Fibroblast of villous mesenchyme (primary cell): ENCODE measurements at regions not wholly inside any gene's neighbourhood (a gene's known extent, or its start where the extent isn't known, plus 50 kb on each side); places are given as distances from the start of the nearest gene placed in this dataset.

Experiments used
- DNase-seq: peaks from one replicate; pipeline ENCODE4 v3.0.0-alpha.2; 2010; ENCODE audit warnings: low read depth
- H3K4me3 ChIP-seq: 2 replicates; pipeline ENCODE4 v1.5.1; 2011; ENCODE audit warnings: low read depth, mild to moderate bottlenecking, low read length
- TF ChIP-seq, protein P1 (sequence below): IDR thresholded peaks from 2 replicates; pipeline ENCODE4 v1.5.1; 2012; ENCODE audit warnings: low read depth, mild to moderate bottlenecking, low read length; ENCODE audit not compliant: insufficient read depth

DNA sequence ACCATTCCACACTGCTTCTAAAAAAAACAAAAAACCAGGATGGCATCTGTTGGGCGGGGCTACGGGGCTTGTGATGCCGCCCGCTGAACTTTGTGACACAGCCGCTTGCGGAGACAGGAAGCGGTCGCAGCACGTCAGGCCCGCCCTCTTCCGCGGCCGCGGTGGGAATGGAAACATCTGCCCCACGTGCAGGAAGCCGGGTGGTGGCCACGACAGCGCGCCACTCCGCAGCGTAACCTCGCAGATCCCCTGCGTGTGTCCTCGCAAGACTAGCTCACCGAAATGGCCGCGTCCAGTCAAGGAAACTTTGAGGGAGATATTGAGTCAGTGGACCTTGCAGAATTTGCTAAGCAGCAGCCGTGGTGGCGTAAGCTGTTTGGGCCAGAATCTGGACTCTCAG is 168.5 kb downstream of the SUCLG1 start:
- TF ChIP-seq, protein P1, sequence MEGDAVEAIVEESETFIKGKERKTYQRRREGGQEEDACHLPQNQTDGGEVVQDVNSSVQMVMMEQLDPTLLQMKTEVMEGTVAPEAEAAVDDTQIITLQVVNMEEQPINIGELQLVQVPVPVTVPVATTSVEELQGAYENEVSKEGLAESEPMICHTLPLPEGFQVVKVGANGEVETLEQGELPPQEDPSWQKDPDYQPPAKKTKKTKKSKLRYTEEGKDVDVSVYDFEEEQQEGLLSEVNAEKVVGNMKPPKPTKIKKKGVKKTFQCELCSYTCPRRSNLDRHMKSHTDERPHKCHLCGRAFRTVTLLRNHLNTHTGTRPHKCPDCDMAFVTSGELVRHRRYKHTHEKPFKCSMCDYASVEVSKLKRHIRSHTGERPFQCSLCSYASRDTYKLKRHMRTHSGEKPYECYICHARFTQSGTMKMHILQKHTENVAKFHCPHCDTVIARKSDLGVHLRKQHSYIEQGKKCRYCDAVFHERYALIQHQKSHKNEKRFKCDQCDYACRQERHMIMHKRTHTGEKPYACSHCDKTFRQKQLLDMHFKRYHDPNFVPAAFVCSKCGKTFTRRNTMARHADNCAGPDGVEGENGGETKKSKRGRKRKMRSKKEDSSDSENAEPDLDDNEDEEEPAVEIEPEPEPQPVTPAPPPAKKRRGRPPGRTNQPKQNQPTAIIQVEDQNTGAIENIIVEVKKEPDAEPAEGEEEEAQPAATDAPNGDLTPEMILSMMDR, result no peak
- H3K4me3 ChIP-seq, result no peak overlapping the region
- DNase-seq, result no peak

DNA sequence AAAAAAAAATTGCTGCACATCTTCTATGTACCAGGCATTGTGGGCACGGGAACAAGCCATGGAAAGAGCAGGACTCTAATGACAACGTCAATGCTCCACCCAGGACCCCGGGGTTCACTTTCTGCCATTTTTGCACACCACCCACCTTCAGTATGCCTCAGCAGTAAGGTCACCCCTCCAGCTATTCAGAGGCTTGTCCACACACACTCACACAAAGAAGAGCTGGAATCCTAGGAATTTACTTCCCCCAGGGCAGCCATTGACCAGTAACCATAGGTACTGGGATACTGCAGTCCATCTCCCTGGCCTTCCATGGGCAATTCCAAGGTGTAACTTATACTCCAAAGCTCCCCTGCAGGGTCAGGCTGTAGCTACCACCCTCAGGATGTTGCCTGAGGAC is 170.8 kb downstream of the SUCLG1 start:
- TF ChIP-seq, protein P1, result no peak
- H3K4me3 ChIP-seq, result no peak overlapping the region
- DNase-seq, result no peak

DNA sequence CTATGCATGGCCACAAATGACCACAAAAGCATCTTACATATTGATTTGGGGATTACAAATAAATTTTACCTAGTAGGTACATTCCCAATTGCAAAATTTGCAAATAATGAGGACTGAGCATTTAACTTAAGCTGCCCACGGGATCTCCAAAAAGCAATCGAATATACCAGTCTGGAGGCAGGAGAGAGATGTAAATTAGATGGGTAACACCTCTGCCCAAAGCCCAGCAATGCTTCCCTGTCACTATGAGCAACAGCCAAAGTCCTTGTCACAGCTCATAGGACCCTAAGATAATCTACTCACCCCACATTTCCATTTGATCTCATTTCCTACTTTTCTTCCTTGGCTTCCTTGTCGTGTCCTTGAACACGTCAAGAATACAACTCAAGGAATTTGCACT is 172.2 kb downstream of the SUCLG1 start:
- DNase-seq, result no peak
- TF ChIP-seq, protein P1, result no peak
- no peak overlapping the region for H3K4me3 ChIP-seq

DNA sequence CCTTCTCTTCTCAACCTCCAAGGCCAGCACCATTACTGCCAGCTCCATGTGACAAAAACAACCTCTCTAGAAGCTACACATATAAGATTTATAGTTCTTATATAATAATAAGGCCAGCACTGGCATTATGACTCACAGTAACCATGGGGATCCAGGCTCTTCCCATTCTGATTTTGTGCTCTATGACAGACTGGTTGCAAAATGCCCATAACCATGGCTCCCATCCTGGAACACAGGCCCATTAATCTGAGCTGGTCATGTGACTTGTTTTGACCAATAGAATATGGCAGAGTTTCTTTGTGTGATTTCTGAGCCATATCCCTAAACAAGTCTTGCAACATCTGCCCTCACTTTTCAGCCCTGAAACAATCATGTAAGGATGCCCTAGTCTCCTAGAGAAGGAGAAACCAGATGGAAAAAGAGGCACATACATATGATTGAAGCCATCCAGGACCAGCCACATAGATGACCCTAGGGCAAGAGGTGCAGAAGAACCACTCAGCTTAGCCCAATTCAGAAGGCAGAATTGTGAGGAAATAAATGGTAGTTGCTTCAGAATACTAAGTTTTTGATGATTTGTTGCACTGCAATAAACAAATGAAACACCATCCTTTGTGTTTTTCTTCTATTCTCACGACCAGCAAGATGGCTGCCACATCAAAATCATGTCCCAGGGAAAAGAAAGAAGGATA is 173.9 kb downstream of the SUCLG1 start:
- no peak for DNase-seq
- TF ChIP-seq, protein P1, result no peak

DNA sequence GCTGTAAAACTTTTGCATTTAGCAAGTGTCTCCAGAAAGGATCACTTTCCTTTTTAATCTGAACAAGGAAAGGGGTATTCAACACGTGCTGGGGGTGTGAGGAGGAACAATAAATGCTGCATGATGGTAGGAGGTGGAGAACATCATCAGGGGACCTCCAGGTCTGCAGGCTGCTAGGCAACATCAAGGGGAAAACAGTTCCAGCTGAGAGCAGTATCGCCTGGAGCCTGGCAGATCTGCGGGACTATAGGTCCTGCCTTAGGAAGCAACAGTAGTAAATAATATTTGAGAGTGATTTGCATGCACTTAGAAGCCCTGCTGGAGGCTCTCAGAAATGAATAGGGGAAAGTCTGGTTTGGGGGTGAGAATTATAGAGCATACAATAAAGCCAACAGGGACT is 175.6 kb downstream of the SUCLG1 start:
- TF ChIP-seq, protein P1, result no peak
- no peak overlapping the region for H3K4me3 ChIP-seq
- no peak for DNase-seq

More for the DNA sequence above, 173.9 kb downstream of the SUCLG1 start:
- H3K4me3 ChIP-seq, result no peak overlapping the region

DNA sequence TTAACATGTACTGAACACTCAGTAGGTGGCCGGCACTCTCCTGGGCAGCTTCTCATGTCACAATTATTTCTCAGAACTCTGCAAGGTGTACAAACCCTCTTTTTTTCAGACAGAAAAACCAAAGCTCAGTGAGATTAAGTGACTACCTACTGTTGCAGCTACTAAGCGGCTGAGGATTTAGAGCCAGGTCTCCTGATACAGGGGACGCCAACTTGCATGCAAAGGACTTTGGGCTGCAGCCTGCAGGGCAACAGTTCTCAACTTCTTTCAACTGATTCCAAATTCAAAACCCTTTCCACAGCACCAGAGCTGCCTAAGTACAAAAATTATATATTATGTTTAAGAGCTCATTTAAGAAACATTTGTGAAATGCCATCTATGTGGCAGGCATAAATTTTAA is 177.6 kb downstream of the SUCLG1 start:
- TF ChIP-seq, protein P1, result no peak
- no peak for DNase-seq
- no peak overlapping the region for H3K4me3 ChIP-seq

DNA sequence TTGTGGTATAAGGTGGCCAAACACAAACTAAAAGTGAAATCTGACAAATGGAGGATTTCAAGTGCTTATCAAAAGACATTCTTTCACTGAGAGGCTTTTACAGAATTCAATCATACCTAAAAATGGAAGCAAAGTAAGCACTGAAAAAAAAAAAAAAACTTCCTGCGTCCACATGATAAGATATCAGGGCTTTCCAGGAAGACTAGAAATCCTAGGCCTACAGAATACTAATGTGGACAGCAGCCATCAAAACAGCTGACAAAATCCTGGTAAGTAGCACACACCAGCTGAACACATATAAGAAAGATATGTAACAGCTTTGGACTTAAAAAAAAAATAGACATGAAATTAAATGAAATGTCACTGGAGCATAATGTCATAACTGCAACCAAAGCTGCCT is 178.2 kb downstream of the SUCLG1 start:
- H3K4me3 ChIP-seq, result no peak overlapping the region
- no peak for DNase-seq
- TF ChIP-seq, protein P1, result no peak
